DMS53 treated with DMSO at 0.1 percent for 48 hours (cell line): ENCODE measurements at regions not wholly inside any gene's neighbourhood (a gene's known extent, or its start where the extent isn't known, plus 50 kb on each side); places are given as distances from the start of the nearest gene placed in this dataset.
"Not testable (repeated sequence)": the region's sequence is repeated elsewhere in the genome, so short reads cannot be mapped to it uniquely, and the experiment has no call there.

Source experiments
- DNase-seq: peaks from one replicate; lab custom pipeline; 2025; ENCODE audit not compliant: unreplicated experiment; lab: John Stamatoyannopoulos, UW

- DNase-seq, result no peak
Observed at GRCh38 chr6:25112322-25112773, 166.8 kb upstream of the CARMIL1 start.

DNA sequence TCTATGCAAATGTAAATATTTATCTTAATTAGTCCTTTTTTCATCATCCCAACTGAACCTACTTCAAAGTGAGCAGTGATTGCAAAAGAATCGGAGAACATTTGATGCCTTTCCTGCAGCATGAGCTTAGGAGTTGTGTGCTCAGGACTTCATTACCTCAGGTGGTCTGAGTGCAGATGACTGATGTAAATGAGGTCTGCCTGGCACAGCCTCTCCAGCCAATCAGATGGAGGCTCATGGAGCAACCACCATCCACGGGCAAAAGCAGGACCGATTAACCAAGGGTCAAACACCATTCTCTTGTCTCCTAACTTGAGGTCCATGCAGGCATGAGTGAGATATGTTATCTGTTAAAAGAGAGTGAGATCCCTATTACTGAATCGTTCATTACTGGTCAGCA is 165.7 kb upstream of the CARMIL1 start:
- DNase-seq, result no peak

- DNase-seq, result no peak
Observed at GRCh38 chr6:25118038-25118437, 161.1 kb upstream of the CARMIL1 start.

DNA sequence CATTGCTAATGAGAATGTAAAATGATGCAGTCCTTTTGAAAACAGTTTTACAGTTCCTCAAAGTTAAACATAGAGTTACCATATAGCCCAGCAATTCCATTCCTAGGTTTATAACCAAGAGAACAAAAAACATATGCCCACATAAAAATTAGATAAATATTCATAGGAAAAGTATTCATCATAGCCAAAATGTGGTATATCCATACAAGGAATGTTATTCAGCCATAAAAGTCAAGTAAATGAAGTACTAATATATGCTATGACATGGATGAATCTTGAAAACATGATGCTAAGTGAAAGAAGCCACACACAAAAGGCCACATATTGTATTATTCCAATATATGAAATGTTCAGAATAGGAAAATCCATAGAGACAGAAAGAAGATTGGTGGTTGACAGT is 158.0 kb upstream of the CARMIL1 start:
- no peak for DNase-seq

DNA sequence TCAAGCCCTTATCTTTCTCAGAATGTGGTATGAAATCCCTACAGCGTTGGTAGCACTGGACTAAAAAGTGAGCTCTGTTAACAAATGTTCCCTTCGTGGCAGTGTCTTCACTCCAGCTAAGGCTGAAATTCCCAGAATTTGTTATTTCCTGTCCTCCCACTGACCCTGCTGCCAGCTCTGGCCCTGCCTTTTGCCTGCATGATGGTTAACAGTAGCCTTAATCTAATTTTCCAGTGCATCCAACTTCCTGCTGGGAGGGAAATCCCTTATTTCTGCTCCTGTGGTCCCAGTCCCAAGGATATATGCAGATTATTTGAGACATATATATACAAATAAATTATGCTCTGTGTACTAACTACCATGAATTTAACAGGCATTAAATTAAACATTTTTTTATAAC is 157.2 kb upstream of the CARMIL1 start:
- peak; percentile 7 for DNase-seq

DNA sequence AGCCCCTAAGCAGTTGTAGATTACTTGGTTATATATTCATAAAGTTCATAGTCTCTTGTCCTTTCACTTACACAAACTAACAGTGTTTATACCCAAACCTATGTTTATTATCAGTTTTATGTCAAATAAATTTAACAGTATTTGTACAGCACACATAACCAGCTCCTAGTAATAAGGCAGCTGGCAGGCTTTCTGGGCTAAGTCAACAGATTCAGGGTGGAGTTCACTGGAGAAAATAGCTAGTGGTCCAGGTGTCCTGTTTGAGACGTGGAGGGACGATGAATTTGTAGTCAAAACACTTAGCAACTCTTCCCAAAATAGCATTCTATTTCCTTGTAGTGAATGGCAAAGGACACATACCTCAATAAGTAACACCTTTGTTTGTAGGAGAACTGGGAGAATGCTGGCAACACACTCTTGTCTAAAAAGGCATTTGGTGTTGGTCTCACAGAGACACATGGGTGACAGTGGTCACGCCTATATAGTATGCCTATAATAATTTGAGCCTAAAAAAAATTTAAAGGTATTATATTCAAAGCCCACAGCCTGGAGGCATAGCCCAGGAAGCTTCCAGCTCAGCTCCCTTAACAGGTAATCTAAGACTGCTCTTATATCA is 156.4 kb upstream of the CARMIL1 start:
- peak; percentile 23 for DNase-seq

- no peak for DNase-seq
Observed at GRCh38 chr6:25124216-25124715, 154.9 kb upstream of the CARMIL1 start.

- no peak for DNase-seq
Observed at GRCh38 chr6:25125736-25126135, 153.4 kb upstream of the CARMIL1 start.

- DNase-seq, result no peak
Observed at GRCh38 chr6:25127076-25127837, 151.9 kb upstream of the CARMIL1 start.

DNA sequence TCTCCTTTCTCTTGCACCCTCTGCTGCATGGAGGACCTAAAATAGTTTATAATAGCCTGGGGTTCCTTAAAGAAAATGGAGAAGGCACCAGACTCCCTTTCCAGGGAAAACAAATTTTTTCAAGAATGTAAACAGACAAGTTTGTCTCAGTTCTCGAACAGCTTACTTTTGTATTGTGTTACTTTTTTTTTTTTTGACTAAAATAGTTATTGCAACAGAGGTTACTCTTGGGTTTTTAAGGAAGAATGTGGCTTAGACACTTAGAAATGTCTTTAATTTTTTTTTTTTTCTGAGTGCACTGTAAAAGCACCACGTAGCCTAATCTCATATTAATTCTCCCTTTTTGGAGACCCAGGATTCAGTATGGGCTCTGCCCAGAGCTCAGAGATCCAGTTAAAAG is 148.7 kb upstream of the CARMIL1 start:
- no peak for DNase-seq

DNA sequence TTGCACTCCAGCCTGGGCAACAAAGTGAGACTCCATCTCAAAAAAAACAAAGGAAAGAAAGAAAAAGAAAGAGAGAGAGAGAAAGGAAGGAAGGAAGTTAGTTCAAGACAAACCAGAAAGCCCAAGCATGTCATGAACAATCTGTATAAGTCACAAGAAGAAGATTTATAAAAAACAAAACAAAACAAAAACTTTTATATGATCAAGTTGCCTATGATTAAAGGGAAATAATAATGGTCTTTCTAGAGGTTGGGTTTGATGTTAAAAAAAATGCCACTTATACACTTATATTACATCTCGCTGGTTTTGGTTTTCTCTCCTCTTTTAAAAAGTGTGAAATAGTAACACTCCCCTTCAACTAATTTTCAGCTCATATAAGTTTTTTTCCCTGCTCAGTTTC is 146.2 kb upstream of the CARMIL1 start:
- no peak for DNase-seq

- no peak for DNase-seq
Observed at GRCh38 chr6:25133568-25133967, 145.6 kb upstream of the CARMIL1 start.

DNA sequence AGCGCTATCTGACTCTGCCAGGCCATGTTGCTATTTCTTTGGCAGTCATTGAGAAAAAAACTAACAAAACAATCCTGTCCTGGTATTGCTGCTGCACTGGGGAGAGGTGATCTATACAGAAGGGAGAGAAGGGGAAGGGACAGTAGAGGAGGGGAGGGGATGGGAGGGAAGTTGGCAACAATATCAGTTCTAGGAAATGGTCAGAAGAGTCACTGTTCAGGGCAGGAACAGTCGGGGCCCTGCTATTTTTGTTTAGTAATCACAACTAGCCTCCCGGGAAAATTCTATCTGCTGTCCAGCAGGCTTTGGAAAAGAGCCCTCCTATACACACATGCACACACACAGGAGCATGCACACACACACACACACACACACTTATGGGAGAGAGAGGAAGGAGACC is 142.3 kb upstream of the CARMIL1 start:
- DNase-seq, result no peak

- DNase-seq, result no peak
Observed at GRCh38 chr6:25137480-25137879, 141.7 kb upstream of the CARMIL1 start.

GRCh38 chr6:25137916-25138232 is 141.3 kb upstream of the CARMIL1 start:
- no peak for DNase-seq

DNA sequence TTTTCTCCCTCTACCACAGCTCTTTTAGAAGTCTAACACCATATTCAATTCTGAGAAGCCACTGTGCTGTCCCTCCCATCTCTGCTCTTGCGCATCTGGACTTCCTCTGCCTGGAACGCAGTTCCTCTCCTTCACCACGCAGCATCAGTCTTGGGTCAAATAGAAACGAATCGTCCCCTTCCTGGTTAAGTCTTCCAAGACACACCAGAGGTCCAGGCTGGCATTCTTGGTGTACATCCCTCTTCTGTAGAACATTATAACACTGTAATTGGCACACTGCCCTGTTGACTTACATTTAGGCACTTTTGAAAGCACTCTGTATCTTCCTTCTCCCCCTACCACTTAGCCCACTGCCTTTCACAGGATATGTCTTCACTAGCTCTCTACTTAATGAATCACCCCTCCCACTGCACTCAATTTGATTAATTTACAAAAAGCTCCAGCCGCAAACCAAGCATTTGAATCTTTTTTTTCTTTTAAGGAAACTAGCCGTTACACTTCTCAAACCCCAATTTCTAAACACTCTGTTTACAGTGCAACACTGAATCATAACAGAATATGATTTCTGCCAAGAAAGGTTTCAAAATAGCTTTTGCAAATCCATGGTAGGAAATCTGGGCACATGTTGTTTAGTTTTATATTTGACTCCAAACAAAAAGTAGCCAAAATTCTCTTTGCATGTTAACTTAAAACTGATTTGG is 140.8 kb upstream of the CARMIL1 start:
- DNase-seq, result no peak

- no peak for DNase-seq
Observed at GRCh38 chr6:25138934-25139415, 140.2 kb upstream of the CARMIL1 start.

DNA sequence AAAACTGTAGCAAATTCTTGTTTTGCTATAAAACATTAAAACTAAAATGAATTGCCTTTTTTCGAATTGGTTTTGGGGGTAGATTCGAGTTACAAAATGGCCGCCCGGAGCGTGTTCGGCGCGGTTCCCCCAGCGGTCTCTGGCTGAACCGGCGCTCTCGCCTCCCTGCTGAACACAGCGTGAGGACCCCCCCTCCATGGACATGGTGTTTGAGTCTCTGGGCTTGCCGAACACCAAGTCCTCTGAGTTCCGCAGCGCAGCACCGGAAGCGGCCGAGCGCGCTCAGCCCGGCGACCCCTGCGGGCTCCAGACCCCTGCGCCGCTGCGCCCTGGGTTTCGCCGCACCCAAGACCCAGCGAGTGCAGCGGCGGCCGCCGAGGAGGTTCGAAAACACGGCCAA is 139.6 kb upstream of the CARMIL1 start:
- not testable (repeated sequence) for DNase-seq

DNA sequence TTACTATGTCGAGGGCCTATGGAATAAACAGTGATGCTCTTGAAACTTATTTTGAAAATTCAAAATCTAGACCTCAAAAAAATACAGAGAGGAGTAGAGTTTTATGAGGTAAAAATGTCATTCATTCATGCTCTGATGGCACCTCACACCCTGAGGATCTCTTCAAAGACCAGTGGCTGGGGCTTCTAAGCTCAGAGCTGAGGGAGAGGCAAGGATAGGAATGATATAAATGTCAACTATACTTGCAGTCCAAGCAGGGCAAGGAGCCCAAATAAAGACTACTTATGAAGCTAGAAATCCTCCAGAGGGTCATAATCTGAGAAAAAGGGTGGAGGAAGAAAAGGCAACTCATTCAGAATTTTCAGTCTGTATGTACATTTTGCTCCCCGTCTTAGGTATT is 136.7 kb upstream of the CARMIL1 start:
- DNase-seq, result no peak

- DNase-seq, result no peak
Observed at GRCh38 chr6:25144919-25145318, 134.3 kb upstream of the CARMIL1 start.

DNA sequence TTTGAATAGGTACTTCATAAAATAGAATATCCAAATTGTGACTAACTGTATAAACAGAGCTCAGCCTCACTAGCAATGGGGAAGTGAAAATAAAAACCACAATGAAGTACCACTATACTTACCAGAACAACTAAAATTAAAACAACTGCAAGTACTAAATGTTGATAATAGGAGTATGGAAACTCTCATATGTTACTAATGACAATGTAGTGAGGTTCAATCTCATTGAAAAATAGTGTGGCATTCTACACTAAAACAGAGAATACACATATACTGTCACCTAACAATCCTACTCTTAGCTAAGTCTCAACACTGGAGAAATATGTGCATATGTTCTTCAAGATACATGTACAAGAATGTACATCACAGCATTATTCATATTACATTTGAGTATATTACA is 132.0 kb upstream of the CARMIL1 start:
- DNase-seq, result no peak

GRCh38 chr6:25150031-25150430 is 129.1 kb upstream of the CARMIL1 start:
- DNase-seq, result no peak
